Activated T-cell treated with anti-CD3 and anti-CD28 coated beads for 1 hour (primary cell): ENCODE measurements at regions not wholly inside any gene's neighbourhood (a gene's known extent, or its start where the extent isn't known, plus 50 kb on each side); places are given as distances from the start of the nearest gene placed in this dataset.

Experiments used
- DNase-seq: peaks from one replicate; pipeline ENCODE4 v3.0.0-alpha.2; 2020; ENCODE audit warnings: low read depth

GRCh38 chr14:96931751-96932150 lies 134.6 kb downstream of the VRK1 start:
- no peak for DNase-seq

GRCh38 chr14:96934638-96935330 lies 137.6 kb downstream of the VRK1 start:
- DNase-seq, result no peak

- no peak for DNase-seq
Measured at GRCh38 chr14:96938946-96939345, 141.8 kb downstream of the VRK1 start.

GRCh38 chr14:96940009-96940408 lies 142.8 kb downstream of the VRK1 start:
- DNase-seq, result no peak

- no peak for DNase-seq
Measured at GRCh38 chr14:96944297-96944696, 147.1 kb downstream of the VRK1 start.

GRCh38 chr14:96945721-96946120 lies 148.5 kb downstream of the VRK1 start:
- DNase-seq, result no peak

GRCh38 chr14:96949594-96949993 lies 152.4 kb downstream of the VRK1 start:
- no peak for DNase-seq

- DNase-seq, result no peak
Measured at GRCh38 chr14:96951511-96951910, 154.3 kb downstream of the VRK1 start.

GRCh38 chr14:96953087-96953874 lies 156.1 kb downstream of the VRK1 start:
- no peak for DNase-seq

GRCh38 chr14:96953875-96954185 lies 156.6 kb downstream of the VRK1 start:
- no peak for DNase-seq

GRCh38 chr14:96956464-96957239 lies 159.5 kb downstream of the VRK1 start:
- DNase-seq, result no peak

GRCh38 chr14:96958057-96958456 lies 160.9 kb downstream of the VRK1 start:
- no peak for DNase-seq

- no peak for DNase-seq
Measured at GRCh38 chr14:96959992-96960391, 162.8 kb downstream of the VRK1 start.

- DNase-seq, result no peak
Measured at GRCh38 chr14:96960598-96961116, 163.5 kb downstream of the VRK1 start.

GRCh38 chr14:96961895-96962294 lies 164.7 kb downstream of the VRK1 start:
- no peak for DNase-seq

- DNase-seq, result peak; percentile 2
Measured at GRCh38 chr14:96962337-96962736, 165.2 kb downstream of the VRK1 start.

GRCh38 chr14:96964726-96965415 lies 167.7 kb downstream of the VRK1 start:
- no peak for DNase-seq

- DNase-seq, result no peak
Measured at GRCh38 chr14:96965885-96966595, 168.9 kb downstream of the VRK1 start.

GRCh38 chr14:96975116-96975515 lies 177.9 kb downstream of the VRK1 start:
- DNase-seq, result no peak

- DNase-seq, result no peak
Measured at GRCh38 chr14:96978525-96979272, 181.5 kb downstream of the VRK1 start.

- no peak for DNase-seq
Measured at GRCh38 chr14:96979611-96980074, 182.5 kb downstream of the VRK1 start.
